HG03103 (cell line): ENCODE measurements at regions not wholly inside any gene's neighbourhood (a gene's known extent, or its start where the extent isn't known, plus 50 kb on each side); places are given as distances from the start of the nearest gene placed in this dataset.

Experiments
- ATAC-seq: cut with Tn5 transposase; IDR thresholded peaks from one replicate; pipeline ENCODE4 v1.9.1; 2021; ENCODE audit warnings: low read depth; ENCODE audit not compliant: unreplicated experiment

DNA sequence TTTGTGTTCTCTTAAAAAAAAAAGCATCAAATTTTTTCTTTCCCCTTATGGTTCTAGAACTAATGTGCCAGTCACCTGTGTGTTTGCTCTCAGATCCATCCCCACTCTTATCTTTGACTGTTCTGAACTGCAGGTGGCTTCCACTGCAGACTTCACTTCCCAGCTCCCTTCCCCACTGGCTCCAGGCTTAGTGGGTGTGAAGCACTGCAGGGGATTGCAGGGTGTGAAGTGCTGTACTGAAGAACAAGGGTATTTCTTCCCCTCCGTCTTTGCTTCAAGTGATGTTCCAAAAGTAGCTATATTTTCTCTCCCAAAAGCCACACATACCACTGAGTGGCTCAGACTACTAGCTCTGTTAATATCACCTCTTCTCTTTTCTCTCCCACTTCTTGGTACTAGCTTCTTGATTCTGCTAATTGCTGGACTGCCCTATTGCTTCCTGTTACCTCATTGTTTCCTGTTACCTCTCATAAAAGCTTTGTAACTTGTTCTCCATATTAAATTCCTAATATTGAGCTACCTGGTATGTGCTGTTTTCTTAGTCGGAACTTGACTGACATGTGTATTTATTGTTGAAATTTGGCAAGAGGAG lies 115.4 kb upstream of the PRICKLE1 start:
- ATAC-seq = no peak

GRCh38 chr12:42704340-42704739 lies 114.8 kb upstream of the PRICKLE1 start:
- ATAC-seq = no peak

DNA sequence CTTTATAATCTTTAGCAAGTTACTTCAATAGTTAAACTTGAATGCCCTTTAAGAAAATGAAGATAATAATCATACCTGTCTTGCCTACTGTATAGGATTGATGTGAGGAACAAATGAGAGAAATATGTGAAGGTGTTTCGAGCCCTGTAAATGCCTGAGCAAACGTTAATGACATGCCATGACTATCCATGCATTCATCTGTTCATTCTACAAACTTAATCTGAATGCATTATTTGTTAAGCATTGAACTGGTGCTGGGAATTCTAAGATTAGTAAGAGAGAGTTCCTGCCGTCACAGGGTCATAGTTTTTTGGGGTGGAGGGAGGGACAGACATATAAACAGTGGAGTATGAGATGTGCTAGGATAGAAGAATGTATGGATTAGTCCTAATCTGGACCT lies 111.5 kb upstream of the PRICKLE1 start:
- ATAC-seq = no peak

DNA sequence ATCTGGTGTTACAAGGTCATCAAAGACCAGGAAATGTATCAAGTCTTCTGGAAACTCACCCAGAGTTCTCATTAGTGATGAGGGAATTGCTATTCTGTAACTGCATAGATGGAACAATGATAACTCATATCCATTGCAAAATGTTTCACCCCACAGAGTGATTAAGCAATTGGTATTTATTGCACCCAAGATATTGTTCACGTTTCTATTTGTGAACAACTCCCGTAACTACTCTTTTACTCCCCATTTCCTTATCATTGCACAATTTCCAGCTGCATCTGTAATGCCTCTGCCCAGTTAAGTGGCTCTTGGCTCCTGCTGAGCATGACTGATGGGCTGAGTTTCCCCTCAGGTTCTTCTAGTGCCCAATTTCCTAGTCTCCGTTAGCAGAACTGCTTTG lies 108.7 kb upstream of the PRICKLE1 start:
- ATAC-seq = no peak

DNA sequence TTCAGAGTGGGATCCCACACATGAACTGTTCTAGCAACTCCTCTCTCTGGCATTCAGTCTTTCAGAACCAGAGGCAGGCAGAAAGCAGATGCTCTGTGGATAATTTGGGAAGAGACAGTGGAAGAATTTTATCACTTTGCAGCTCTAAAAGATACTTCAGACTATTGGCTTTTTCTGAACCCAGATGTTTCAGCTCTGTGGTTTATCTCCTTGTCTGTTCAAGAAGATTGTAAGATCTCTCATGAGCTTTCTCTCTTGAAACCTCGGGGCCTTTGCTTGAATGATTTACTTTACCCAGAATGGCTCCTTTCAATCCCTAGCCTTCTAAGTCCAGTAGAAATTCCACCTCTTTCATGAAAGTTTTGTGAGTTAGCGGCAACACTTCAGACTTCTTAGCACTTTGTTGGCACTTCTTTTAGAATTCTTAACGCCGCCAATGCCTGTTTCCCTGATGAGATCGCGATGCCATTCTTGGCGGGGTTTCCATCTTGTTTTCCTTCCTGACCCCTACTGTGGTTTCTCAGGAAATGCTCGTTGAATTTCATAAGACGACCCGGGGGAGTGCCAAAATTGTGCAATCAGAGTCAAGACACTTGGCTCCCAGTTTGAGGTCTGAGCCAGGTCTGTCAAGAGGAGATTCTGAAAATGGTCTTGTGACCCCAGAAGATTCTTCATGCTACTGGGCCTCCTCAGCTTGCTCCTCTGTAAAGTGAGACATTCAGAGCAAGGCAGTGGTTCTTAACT lies 107.0 kb upstream of the PRICKLE1 start:
- ATAC-seq = no peak

DNA sequence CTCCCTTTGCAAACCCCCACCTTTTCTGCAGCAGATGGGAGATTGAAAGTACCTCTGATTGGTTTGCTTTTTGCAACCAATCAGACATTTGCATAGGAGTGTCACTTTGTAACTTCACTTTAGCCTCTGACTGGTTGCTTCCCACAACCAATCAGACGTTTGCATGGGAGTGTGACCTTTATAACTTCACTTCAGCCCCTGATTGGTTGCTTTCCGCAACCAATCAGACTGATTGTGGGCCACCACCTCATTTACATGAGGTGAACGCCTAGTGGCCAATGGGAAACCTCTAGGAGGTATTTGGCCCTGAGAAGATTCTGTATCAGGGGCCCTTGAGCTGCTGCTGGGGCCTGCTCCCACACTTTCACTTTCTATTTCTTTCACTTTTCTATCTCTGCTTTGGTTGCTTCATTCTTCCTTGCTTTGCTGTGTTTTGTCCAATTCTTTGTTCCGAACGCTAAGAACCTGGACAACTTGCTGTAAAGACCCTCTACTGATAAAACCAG lies 106.0 kb upstream of the PRICKLE1 start:
- no peak for ATAC-seq

GRCh38 chr12:42692749-42693148 lies 103.2 kb upstream of the PRICKLE1 start:
- ATAC-seq = no peak

- ATAC-seq = no peak
Measured at GRCh38 chr12:42691991-42692557, 102.5 kb upstream of the PRICKLE1 start.

GRCh38 chr12:42690264-42690663 lies 100.7 kb upstream of the PRICKLE1 start:
- ATAC-seq = no peak

- ATAC-seq = no peak
Measured at GRCh38 chr12:42689699-42690098, 100.2 kb upstream of the PRICKLE1 start.

- no peak for ATAC-seq
Measured at GRCh38 chr12:42686514-42687172, 97.1 kb upstream of the PRICKLE1 start.

DNA sequence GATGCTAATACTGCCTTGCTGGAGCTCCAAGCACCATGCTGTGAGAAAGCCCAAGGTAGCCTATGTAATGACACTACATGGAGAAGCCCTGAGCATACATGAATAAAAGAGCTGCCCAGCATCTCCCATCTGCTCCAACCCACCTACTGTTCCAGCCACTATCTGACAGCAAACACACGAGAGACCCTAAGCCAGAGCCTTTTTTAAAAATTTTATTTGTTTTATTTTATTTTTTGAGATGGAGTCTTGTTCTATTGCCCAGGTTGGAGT lies 95.2 kb upstream of the PRICKLE1 start:
- ATAC-seq = no peak

- no peak for ATAC-seq
Measured at GRCh38 chr12:42683933-42684801, 94.6 kb upstream of the PRICKLE1 start.

DNA sequence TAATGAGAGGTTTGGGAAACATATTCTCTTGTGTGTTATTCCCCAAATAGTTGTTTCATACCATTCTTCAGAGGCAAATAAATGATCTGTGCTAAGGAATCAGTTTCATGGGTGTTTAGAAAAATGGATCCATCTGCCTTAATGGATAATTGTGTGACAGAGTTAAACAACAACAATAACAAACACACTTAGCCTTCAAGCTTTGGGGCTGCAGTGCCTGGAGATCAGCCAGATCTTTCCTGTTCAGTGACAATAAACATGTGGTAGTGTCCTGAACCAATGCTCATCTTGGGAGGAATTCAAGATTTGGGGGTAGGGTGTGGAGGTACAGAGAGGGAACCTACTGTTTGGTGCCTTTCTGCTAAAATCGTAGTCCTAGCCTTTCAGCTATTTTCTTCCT lies 93.7 kb upstream of the PRICKLE1 start:
- no peak for ATAC-seq

DNA sequence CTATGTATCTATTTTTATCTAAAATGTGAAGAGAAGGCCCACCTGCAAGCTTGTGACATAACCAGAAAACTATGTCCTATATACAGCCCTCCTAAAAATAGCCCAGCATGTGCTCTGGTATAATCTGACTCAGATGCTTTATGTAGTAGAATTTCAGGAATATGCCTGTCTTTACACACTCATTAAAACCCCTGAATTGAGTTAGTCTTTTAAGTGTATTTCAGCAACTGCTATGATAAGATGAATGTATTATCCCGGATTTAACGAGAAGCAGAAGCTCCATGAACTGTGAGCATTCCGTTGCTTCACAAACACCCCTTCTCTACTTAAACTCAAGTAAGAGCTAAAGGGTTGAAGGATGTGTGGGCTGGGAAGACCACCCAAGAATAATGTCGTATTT lies 89.9 kb upstream of the PRICKLE1 start:
- no peak for ATAC-seq

DNA sequence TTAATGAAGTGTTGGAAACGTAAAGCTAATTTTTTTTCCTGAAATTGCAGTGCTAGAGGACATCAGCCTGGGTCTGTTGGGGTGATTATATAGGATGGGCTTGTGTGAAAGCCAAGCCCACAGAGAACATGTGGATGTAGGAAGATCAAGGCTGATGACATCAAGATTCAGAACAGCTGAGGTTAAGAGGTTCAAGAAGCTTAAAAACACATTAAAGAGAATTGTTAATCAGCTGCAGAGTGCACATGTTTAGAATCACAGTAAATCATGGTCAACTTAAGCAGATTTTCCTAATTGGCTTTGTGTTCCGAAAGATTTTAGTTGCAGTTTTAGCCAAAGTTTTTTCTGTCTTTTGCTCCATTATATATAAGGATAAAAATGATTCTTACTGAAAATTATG lies 87.9 kb upstream of the PRICKLE1 start:
- ATAC-seq = no peak

DNA sequence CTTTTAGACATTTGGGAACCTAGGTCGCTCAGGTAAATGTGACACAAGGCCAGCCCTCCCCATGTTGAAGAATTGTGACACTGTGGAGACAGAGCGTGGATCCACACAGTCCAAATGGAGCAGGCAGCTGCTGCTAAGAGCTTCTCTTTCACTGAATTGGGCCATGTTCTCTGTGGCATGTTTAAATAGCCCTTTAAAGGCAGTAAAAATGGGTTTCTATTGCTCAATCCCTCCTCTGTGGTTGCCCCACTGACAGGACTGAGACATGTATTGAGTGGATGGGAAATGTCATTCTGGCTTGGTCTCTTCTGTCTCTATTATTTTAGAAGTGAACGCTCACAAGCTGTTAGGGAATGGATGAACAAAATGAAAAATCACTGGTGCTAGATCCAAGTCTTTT lies 84.0 kb upstream of the PRICKLE1 start:
- ATAC-seq = no peak

GRCh38 chr12:42670719-42671118 lies 81.2 kb upstream of the PRICKLE1 start:
- no peak for ATAC-seq

- no peak for ATAC-seq
Measured at GRCh38 chr12:42669553-42669952, 80.0 kb upstream of the PRICKLE1 start.

DNA sequence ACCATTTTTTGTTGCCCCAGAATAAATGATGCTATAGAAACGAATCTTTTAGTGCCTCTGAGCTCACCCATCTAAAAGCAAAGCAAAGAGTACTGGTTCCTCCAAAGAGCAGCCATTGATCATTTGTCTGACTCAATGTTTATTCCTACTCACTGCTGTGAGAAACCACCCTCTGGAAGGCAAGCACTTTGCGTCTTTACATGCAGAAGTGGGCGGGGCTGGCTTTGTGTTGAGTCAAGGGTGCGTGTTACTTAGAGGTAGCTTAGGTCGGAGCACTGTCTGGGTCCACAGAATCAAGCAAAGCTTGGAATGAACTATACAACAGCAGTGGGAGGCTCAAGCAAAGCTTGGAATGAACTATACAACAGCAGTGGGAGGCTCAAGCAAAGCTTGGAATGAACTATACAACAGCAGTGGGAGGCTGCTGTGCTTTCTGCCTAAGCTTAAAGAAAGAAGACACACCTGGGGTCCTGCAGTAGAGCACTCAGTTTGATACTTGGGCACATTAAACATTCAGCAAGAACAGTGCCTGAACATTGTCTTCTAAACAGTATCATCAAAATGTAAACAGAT lies 77.2 kb upstream of the PRICKLE1 start:
- ATAC-seq = no peak
